Mucosa of rectum (tissue), 2 donors: ENCODE measurements at regions not wholly inside any gene's neighbourhood (a gene's known extent, or its start where the extent isn't known, plus 50 kb on each side); places are given as distances from the start of the nearest gene placed in this dataset.

ENCODE experiments used
- H3K27ac ChIP-seq, 2 donors: one replicate each; pipeline ENCODE4 v1.7.0; 2013; ENCODE audit warnings: inconsistent platforms in 2 of 2, low read depth in 2 of 2, low read length in 2 of 2
- H3K27me3 ChIP-seq, 2 donors: one replicate each; pipeline ENCODE4 v1.7.0; 2013; ENCODE audit warnings: low read length in 2 of 2; ENCODE audit not compliant: control insufficient read depth in 2 of 2, insufficient read depth in 2 of 2
- H3K36me3 ChIP-seq, 2 donors: one replicate each; pipeline ENCODE4 v1.7.0; 2013; ENCODE audit warnings: low read length in 2 of 2; ENCODE audit not compliant: control insufficient read depth in 2 of 2, insufficient read depth in 2 of 2
- H3K4me1 ChIP-seq, 2 donors: one replicate each; pipeline ENCODE4 v1.7.0; 2013; ENCODE audit warnings: low read length in 2 of 2, mild to moderate bottlenecking in 1 of 2; ENCODE audit not compliant: control insufficient read depth in 2 of 2, insufficient read depth in 2 of 2
- H3K4me3 ChIP-seq, 2 donors: one replicate each; pipeline ENCODE4 v1.7.0; 2013; ENCODE audit warnings: low read length in 2 of 2
- H3K9ac ChIP-seq, 2 donors: one replicate each; pipeline ENCODE4 v1.7.0; 2013; ENCODE audit warnings: low read length in 2 of 2, low read depth in 1 of 2, mild to moderate bottlenecking in 1 of 2
- H3K9me3 ChIP-seq, 2 donors: one replicate each; pipeline ENCODE4 v1.7.0; 2013; ENCODE audit warnings: low read length in 2 of 2; ENCODE audit not compliant: control insufficient read depth in 2 of 2
- donor health status: healthy.
- donor health status: Normal muscosa, but diverticular disease.

GRCh38 chr17:55668312-55668920 lies 54.2 kb downstream of the TMEM100 start:
- no peak overlapping the region for H3K9ac ChIP-seq
- no peaks in the 10 kb centered on the region for H3K36me3 ChIP-seq
- H3K9me3 ChIP-seq, result no peaks in the 10 kb centered on the region
- H3K27ac ChIP-seq, result peak overlapping the region in 1 of 2 donors; percentile 6
- H3K4me3 ChIP-seq, result no peak overlapping the region
- H3K4me1 ChIP-seq, result peaks cover 0 to 2% of the 10 kb centered on the region in 2 donors
- no peaks in the 10 kb centered on the region for H3K27me3 ChIP-seq

GRCh38 chr17:55666806-55667205 lies 55.9 kb downstream of the TMEM100 start:
- H3K9me3 ChIP-seq, result no peaks in the 10 kb centered on the region
- H3K9ac ChIP-seq, result no peak overlapping the region
- no peak overlapping the region for H3K4me3 ChIP-seq
- no peak overlapping the region for H3K27ac ChIP-seq
- no peaks in the 10 kb centered on the region for H3K4me1 ChIP-seq
- no peaks in the 10 kb centered on the region for H3K27me3 ChIP-seq
- no peaks in the 10 kb centered on the region for H3K36me3 ChIP-seq

- Histone ChIP-seq H3K36me3 (no peaks in the 10 kb centered on the region), H3K27ac (no peak overlapping the region), H3K9me3 (no peaks in the 10 kb centered on the region), H3K4me1 (no peaks in the 10 kb centered on the region), H3K9ac (no peak overlapping the region), H3K4me3 (no peak overlapping the region), H3K27me3 (no peaks in the 10 kb centered on the region)
Observed at GRCh38 chr17:55664287-55664686, 58.4 kb downstream of the TMEM100 start.

- Histone ChIP-seq H3K4me1 (no peaks in the 10 kb centered on the region), H3K9ac (no peak overlapping the region), H3K9me3 (no peaks in the 10 kb centered on the region), H3K27me3 (no peaks in the 10 kb centered on the region), H3K4me3 (no peak overlapping the region), H3K36me3 (no peaks in the 10 kb centered on the region), H3K27ac (no peak overlapping the region)
Observed at GRCh38 chr17:55663400-55663799, 59.3 kb downstream of the TMEM100 start.

- H3K27me3 ChIP-seq, result no peaks in the 10 kb centered on the region
- H3K27ac ChIP-seq, result no peak overlapping the region
- H3K4me3 ChIP-seq, result no peak overlapping the region
- no peaks in the 10 kb centered on the region for H3K36me3 ChIP-seq
- H3K9ac ChIP-seq, result no peak overlapping the region
- no peaks in the 10 kb centered on the region for H3K4me1 ChIP-seq
- H3K9me3 ChIP-seq, result no peaks in the 10 kb centered on the region
Observed at GRCh38 chr17:55661963-55662834, 60.5 kb downstream of the TMEM100 start.

GRCh38 chr17:55661256-55661758 lies 61.4 kb downstream of the TMEM100 start:
- no peak overlapping the region for H3K4me3 ChIP-seq
- no peaks in the 10 kb centered on the region for H3K4me1 ChIP-seq
- H3K27ac ChIP-seq, result no peak overlapping the region

GRCh38 chr17:55660178-55660886 lies 62.3 kb downstream of the TMEM100 start:
- no peak overlapping the region for H3K4me3 ChIP-seq
- H3K4me1 ChIP-seq, result no peaks in the 10 kb centered on the region
- H3K9ac ChIP-seq, result no peak overlapping the region
- H3K9me3 ChIP-seq, result no peaks in the 10 kb centered on the region
- peak overlapping the region in 1 of 2 donors; percentile 45 for H3K27ac ChIP-seq
- no peaks in the 10 kb centered on the region for H3K27me3 ChIP-seq
- H3K36me3 ChIP-seq, result no peaks in the 10 kb centered on the region

More at GRCh38 chr17:55661256-55661758, 61.4 kb downstream of the TMEM100 start:
- H3K9me3 ChIP-seq, result no peaks in the 10 kb centered on the region
- no peaks in the 10 kb centered on the region for H3K27me3 ChIP-seq
- no peak overlapping the region for H3K9ac ChIP-seq
- no peaks in the 10 kb centered on the region for H3K36me3 ChIP-seq

- Histone ChIP-seq H3K9me3 (no peaks in the 10 kb centered on the region), H3K36me3 (no peaks in the 10 kb centered on the region), H3K4me3 (no peak overlapping the region), H3K9ac (no peak overlapping the region), H3K27me3 (no peaks in the 10 kb centered on the region), H3K27ac (peak overlapping the region in 1 of 2 donors; percentile 3), H3K4me1 (no peaks in the 10 kb centered on the region)
Observed at GRCh38 chr17:55659661-55660060, 63.0 kb downstream of the TMEM100 start.

- no peak overlapping the region for H3K9ac ChIP-seq
- no peaks in the 10 kb centered on the region for H3K27me3 ChIP-seq
- H3K36me3 ChIP-seq, result no peaks in the 10 kb centered on the region
- H3K27ac ChIP-seq, result no peak overlapping the region
- no peaks in the 10 kb centered on the region for H3K4me1 ChIP-seq
- H3K9me3 ChIP-seq, result no peaks in the 10 kb centered on the region
- H3K4me3 ChIP-seq, result no peak overlapping the region
Observed at GRCh38 chr17:55655777-55656176, 66.9 kb downstream of the TMEM100 start.

GRCh38 chr17:55654821-55655220 lies 67.8 kb downstream of the TMEM100 start:
- H3K27ac ChIP-seq, result no peak overlapping the region

More at GRCh38 chr17:55654821-55655220, 67.8 kb downstream of the TMEM100 start:
- no peaks in the 10 kb centered on the region for H3K9me3 ChIP-seq
- H3K4me3 ChIP-seq, result no peak overlapping the region
- H3K9ac ChIP-seq, result no peak overlapping the region
- no peaks in the 10 kb centered on the region for H3K36me3 ChIP-seq
- no peaks in the 10 kb centered on the region for H3K27me3 ChIP-seq
- no peaks in the 10 kb centered on the region for H3K4me1 ChIP-seq
